ENCODE measurements at regions not wholly inside any gene's neighbourhood (a gene's known extent, or its start where the extent isn't known, plus 50 kb on each side); places are given as distances from the start of the nearest gene placed in this dataset.

- H3K4me3 ChIP-seq (ENCODE audit: low read depth, low read length) = no peak overlapping the region
- peak; percentile 21 for DNase-seq (ENCODE audit: low read depth)
- TF ChIP-seq, protein P1, sequence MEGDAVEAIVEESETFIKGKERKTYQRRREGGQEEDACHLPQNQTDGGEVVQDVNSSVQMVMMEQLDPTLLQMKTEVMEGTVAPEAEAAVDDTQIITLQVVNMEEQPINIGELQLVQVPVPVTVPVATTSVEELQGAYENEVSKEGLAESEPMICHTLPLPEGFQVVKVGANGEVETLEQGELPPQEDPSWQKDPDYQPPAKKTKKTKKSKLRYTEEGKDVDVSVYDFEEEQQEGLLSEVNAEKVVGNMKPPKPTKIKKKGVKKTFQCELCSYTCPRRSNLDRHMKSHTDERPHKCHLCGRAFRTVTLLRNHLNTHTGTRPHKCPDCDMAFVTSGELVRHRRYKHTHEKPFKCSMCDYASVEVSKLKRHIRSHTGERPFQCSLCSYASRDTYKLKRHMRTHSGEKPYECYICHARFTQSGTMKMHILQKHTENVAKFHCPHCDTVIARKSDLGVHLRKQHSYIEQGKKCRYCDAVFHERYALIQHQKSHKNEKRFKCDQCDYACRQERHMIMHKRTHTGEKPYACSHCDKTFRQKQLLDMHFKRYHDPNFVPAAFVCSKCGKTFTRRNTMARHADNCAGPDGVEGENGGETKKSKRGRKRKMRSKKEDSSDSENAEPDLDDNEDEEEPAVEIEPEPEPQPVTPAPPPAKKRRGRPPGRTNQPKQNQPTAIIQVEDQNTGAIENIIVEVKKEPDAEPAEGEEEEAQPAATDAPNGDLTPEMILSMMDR (IDR thresholded peaks at IDR 0.05; ENCODE audit: low read depth, low read length, missing control alignments) = peak; percentile 90
Observed at GRCh38 chr2:165015052-165015642, 59.8 kb upstream of the SLC38A11 start.

- H3K4me3 ChIP-seq (ENCODE audit: low read depth, low read length) = no peak overlapping the region
- DNase-seq (ENCODE audit: low read depth) = no peak
- TF ChIP-seq, protein P1 (IDR thresholded peaks at IDR 0.05; ENCODE audit: low read depth, low read length, missing control alignments) = no peak
Observed at GRCh38 chr2:165013944-165014619, 58.8 kb upstream of the SLC38A11 start.

DNA sequence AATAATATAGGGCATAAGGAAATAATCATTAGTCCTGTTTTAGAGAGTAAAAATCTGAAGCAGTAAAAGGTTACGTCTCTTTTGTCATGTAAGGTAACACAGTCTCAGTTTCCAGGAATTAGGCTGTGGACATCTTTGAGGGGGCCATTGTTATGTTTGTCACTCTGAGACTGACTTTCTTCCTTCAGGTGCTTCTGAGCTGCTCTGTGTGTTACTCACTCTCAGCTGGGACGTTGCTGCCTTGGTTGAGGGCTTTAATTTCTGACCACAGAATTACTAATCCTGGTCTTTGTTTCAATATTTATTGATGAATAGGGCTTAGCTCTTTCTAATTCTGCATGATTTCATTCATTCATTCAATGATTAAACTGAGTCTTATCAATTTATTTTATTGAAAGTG lies 55.9 kb upstream of the SLC38A11 start:
- TF ChIP-seq, protein P1 (IDR thresholded peaks at IDR 0.05; ENCODE audit: low read depth, low read length, missing control alignments) = no peak
- H3K4me3 ChIP-seq (ENCODE audit: low read depth, low read length) = no peak overlapping the region
- DNase-seq (ENCODE audit: low read depth) = no peak

DNA sequence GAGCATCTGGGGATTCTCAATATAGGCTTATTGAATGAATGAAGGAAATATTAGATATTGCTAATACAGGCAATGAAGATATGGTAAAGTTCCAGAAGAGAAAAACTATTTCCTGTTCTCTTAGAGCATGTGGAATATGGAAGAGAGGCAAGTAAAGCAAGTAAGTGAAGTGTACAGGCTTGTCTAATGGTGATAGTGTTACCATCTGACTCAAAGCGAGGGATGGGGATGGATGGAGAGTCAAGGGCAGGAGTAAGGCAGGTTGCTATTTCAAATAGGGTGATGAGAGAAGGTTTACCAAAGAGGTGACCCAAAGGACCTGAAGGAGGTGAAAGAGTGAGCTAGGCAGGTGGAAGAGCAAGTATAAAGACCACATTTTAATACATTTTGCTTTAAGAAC lies 55.2 kb upstream of the SLC38A11 start:
- H3K4me3 ChIP-seq (ENCODE audit: low read depth, low read length) = no peak overlapping the region
- no peak for DNase-seq (ENCODE audit: low read depth)
- TF ChIP-seq, protein P1 (IDR thresholded peaks at IDR 0.05; ENCODE audit: low read depth, low read length, missing control alignments) = no peak

DNA sequence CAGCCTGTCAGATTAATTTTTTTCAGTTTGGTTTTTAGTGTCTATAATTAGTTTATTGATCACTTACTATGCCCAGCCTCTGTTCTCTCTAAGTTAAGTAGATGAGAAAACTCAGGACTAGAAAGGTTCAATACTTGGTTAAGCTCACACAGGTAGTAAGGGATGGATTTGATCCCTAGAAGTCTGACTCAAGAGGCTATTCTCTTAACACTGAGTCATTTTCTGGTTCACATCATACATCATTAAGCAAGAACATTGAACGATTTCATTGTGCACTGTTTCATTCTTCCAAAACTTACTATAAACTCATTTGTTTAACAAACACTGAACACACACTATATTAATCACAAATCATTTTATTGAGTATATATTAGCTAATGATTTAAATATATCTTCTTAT lies 54.1 kb upstream of the SLC38A11 start:
- H3K4me3 ChIP-seq (ENCODE audit: low read depth, low read length) = no peak overlapping the region
- TF ChIP-seq, protein P1 (IDR thresholded peaks at IDR 0.05; ENCODE audit: low read depth, low read length, missing control alignments) = no peak
- no peak for DNase-seq (ENCODE audit: low read depth)

- DNase-seq (ENCODE audit: low read depth) = no peak
- H3K4me3 ChIP-seq (ENCODE audit: low read depth, low read length) = no peak overlapping the region
- TF ChIP-seq, protein P1 (IDR thresholded peaks at IDR 0.05; ENCODE audit: low read depth, low read length, missing control alignments) = no peak
Observed at GRCh38 chr2:165008730-165009315, 53.5 kb upstream of the SLC38A11 start.

Data from GM12864 (cell line).